NCI-H748 (cell line): ENCODE measurements at regions not wholly inside any gene's neighbourhood (a gene's known extent, or its start where the extent isn't known, plus 50 kb on each side); places are given as distances from the start of the nearest gene placed in this dataset.
"Not testable (repeated sequence)": the region's sequence is repeated elsewhere in the genome, so short reads cannot be mapped to it uniquely, and the experiment has no call there.

Experiments used
- DNase-seq: peaks from one replicate; lab custom pipeline; 2025; ENCODE audit not compliant: unreplicated experiment; lab: John Stamatoyannopoulos, UW

- DNase-seq, result peak; percentile 24
Measured at GRCh38 chr6:86872810-86873209, 64.5 kb upstream of the HTR1E start.

- DNase-seq, result peak; percentile 33
Measured at GRCh38 chr6:86871681-86872080, 65.6 kb upstream of the HTR1E start.

- DNase-seq, result no peak
Measured at GRCh38 chr6:86869500-86869899, 67.8 kb upstream of the HTR1E start.

GRCh38 chr6:86859513-86859912 is 77.8 kb upstream of the HTR1E start:
- no peak for DNase-seq

- no peak for DNase-seq
Measured at GRCh38 chr6:86858970-86859369, 78.4 kb upstream of the HTR1E start.

- no peak for DNase-seq
Measured at GRCh38 chr6:86857783-86858182, 79.5 kb upstream of the HTR1E start.

GRCh38 chr6:86856937-86857563 is 80.3 kb upstream of the HTR1E start:
- peak; percentile 46 for DNase-seq

- DNase-seq, result no peak
Measured at GRCh38 chr6:86856379-86856778, 80.9 kb upstream of the HTR1E start.

GRCh38 chr6:86848986-86849385 is 88.3 kb upstream of the HTR1E start:
- DNase-seq, result no peak

GRCh38 chr6:86832686-86833085 is 104.6 kb upstream of the HTR1E start:
- DNase-seq, result no peak

- DNase-seq, result no peak
Measured at GRCh38 chr6:86825436-86825835, 111.9 kb upstream of the HTR1E start.

GRCh38 chr6:86822747-86823146 is 114.6 kb upstream of the HTR1E start:
- no peak for DNase-seq

GRCh38 chr6:86820750-86821149 is 116.6 kb upstream of the HTR1E start:
- DNase-seq, result no peak

GRCh38 chr6:86793649-86794048 is 143.7 kb upstream of the HTR1E start:
- DNase-seq, result no peak

GRCh38 chr6:86791476-86791875 is 145.9 kb upstream of the HTR1E start:
- DNase-seq, result no peak

- no peak for DNase-seq
Measured at GRCh38 chr6:86789779-86790411, 147.4 kb upstream of the HTR1E start.

- no peak for DNase-seq
Measured at GRCh38 chr6:86782328-86782727, 155.0 kb upstream of the HTR1E start.

- DNase-seq, result no peak
Measured at GRCh38 chr6:86780923-86781322, 156.4 kb upstream of the HTR1E start.

GRCh38 chr6:86775893-86776292 is 161.4 kb upstream of the HTR1E start:
- no peak for DNase-seq

GRCh38 chr6:86765211-86765610 is 172.1 kb upstream of the HTR1E start:
- DNase-seq, result no peak

- not testable (repeated sequence) for DNase-seq
Measured at GRCh38 chr6:86759953-86760352, 177.4 kb upstream of the HTR1E start.

- no peak for DNase-seq
Measured at GRCh38 chr6:86756640-86757229, 180.6 kb upstream of the HTR1E start.

GRCh38 chr6:86744048-86744447 is 193.3 kb upstream of the HTR1E start:
- no peak for DNase-seq
